HepG2 (cell line): ENCODE measurements at regions not wholly inside any gene's neighbourhood (a gene's known extent, or its start where the extent isn't known, plus 50 kb on each side); places are given as distances from the start of the nearest gene placed in this dataset.
"Not testable (repeated sequence)": the region's sequence is repeated elsewhere in the genome, so short reads cannot be mapped to it uniquely, and the experiment has no call there.

Experiments used
- ATAC-seq: fragments of 200-7000 bp; cut with Tn5 transposase; 3 replicates; pipeline ENCODE4 v1.9.1; 2020; ENCODE audit warnings: mild to moderate bottlenecking, moderate library complexity
- BruUV-seq: library from RNA; stranded (reverse); fragments of 400-500 nt; replicated peaks from 2 replicates; lab custom pipeline; 2021; lab: Mats Ljungman, UMichigan
- CTCF ChIA-PET: fragments of 300-600 bp; formaldehyde crosslinking; extraction: SDS; loops from one replicate; lab custom pipeline; 2021; ENCODE audit warnings: low total read pairs, inconsistent platforms, low intra/inter-chr PET ratio; lab: Yijun Ruan, JAX
- POLR2A ChIA-PET: fragments of 350-600 bp; sonication (Branson Sonifier 250); formaldehyde crosslinking; loops from one replicate; lab custom pipeline; 2020; ENCODE audit warnings: antibody characterized with exemption, inconsistent platforms; lab: Yijun Ruan, JAX
- DNase-seq: peaks from one replicate; pipeline ENCODE4 v3.0.0-alpha.2; 2015; ENCODE audit warnings: low spot score
- FAIRE-seq: peaks from 3 replicates; lab custom pipeline; 2011; peaks lifted over from hg19 to GRCh38; lab: Jason Lieb, UNC
- H2AFZ ChIP-seq: one replicate; pipeline ENCODE4 v1.6.1; 2011; ENCODE audit warnings: low read length, inconsistent platforms
- H3K27ac ChIP-seq: fragments of 300-600 bp; 3 replicates; pipeline ENCODE4 v1.8.0; 2011; ENCODE audit warnings: mixed run types, mild to moderate bottlenecking, mixed read lengths, low read length, inconsistent platforms; ENCODE audit not compliant: insufficient read depth; ENCODE audit errors: extremely low read length
- H3K27me3 ChIP-seq, 2 experiments: fragments of 200-600 bp in 1 of 2; 2 replicates in 1 of 2; 3 replicates in 1 of 2; pipeline versions ENCODE4 v1.6.0 to v1.8.0; 2011; ENCODE audit warnings: low read length in 2 of 2, mild to moderate bottlenecking in 2 of 2, moderate library complexity in 2 of 2, inconsistent platforms in 1 of 2; ENCODE audit not compliant: insufficient read depth in 2 of 2, control insufficient read depth in 1 of 2
- H3K36me3 ChIP-seq, 2 experiments: fragments of 200-600 bp in 1 of 2; replicated peaks in 1 of 2; 2 replicates in 1 of 2; 3 replicates in 1 of 2; pipeline versions ENCODE4 v1.5.1 to v1.8.0; 2011; ENCODE audit warnings: low read length in 2 of 2, inconsistent platforms in 1 of 2; ENCODE audit not compliant: insufficient read depth in 2 of 2, control insufficient read depth in 1 of 2
- H3K4me1 ChIP-seq: 2 replicates; pipeline ENCODE4 v1.5.1; 2012; ENCODE audit warnings: low read length, inconsistent platforms; ENCODE audit not compliant: insufficient read depth
- H3K4me2 ChIP-seq: 2 replicates; pipeline ENCODE4 v1.6.0; 2011; ENCODE audit warnings: low read depth, low read length, inconsistent platforms
- H3K4me3 ChIP-seq, 3 experiments: fragments of 200-600 bp in 1 of 3; sonication (generic), shearing (Covaris generic) in 1 of 3; replicated peaks in 1 of 3; 2 replicates each; pipeline ENCODE4 v1.5.1; 2011 to 2016; ENCODE audit warnings: low read length in 3 of 3, inconsistent platforms in 2 of 3, low read depth in 2 of 3, mild to moderate bottlenecking in 2 of 3, control low read depth in 1 of 3, mixed read lengths in 1 of 3; ENCODE audit not compliant: insufficient read depth in 1 of 3
- H3K79me2 ChIP-seq: one replicate; pipeline ENCODE4 v1.6.1; 2011; ENCODE audit warnings: low read length, inconsistent platforms; ENCODE audit not compliant: insufficient read depth
- H3K9ac ChIP-seq: 2 replicates; pipeline ENCODE4 v1.6.0; 2011; ENCODE audit warnings: mild to moderate bottlenecking, low read depth, low read length, inconsistent platforms; ENCODE audit not compliant: insufficient read depth
- H3K9me3 ChIP-seq: 2 replicates; pipeline ENCODE4 v1.5.1; 2012; ENCODE audit warnings: mild to moderate bottlenecking, low read length
- H4K20me1 ChIP-seq: 2 replicates; pipeline ENCODE4 v1.6.0; 2011; ENCODE audit warnings: inconsistent platforms, mild to moderate bottlenecking, low read length, moderate library complexity; ENCODE audit not compliant: insufficient read depth
- FOXP1 ChIP-seq, 2 experiments: fragments of 450-650 bp in 1 of 2; IDR thresholded peaks; 2 replicates each; pipeline ENCODE4 v1.6.1; 2017 to 2018; ENCODE audit warnings: antibody characterized with exemption in 1 of 2
- KLF13 ChIP-seq: sonication (generic); formaldehyde crosslinking; IDR thresholded peaks from 2 replicates; pipeline ENCODE4 v1.4.0; 2020; ENCODE audit warnings: mild to moderate bottlenecking, missing genetic modification reagents
- MAFF ChIP-seq: IDR thresholded peaks from 2 replicates; pipeline ENCODE4 v1.6.1; 2011; ENCODE audit warnings: low read depth, low read length, improper control_type of control experiment
- NFIC ChIP-seq: IDR thresholded peaks from 2 replicates; pipeline ENCODE4 v1.6.1; 2012; ENCODE audit warnings: mild to moderate bottlenecking, low read length, inconsistent platforms
- NR2F1 ChIP-seq, 2 experiments: fragments of 450-650 bp in 1 of 2; formaldehyde crosslinking in 1 of 2; IDR thresholded peaks; 2 replicates each; pipeline versions ENCODE4 v1.5.0 to v1.6.1; 2016 to 2020; ENCODE audit warnings: mild to moderate bottlenecking in 1 of 2, missing compliant biosample characterization in 1 of 2, missing genetic modification reagents in 1 of 2, moderate library complexity in 1 of 2
- NR2F2 ChIP-seq: IDR thresholded peaks from 2 replicates; pipeline ENCODE4 v1.6.1; 2012; ENCODE audit warnings: low read depth, inconsistent platforms, borderline replicate concordance
- RXRB ChIP-seq: IDR thresholded peaks from 2 replicates; pipeline ENCODE4 v1.6.1; 2016; ENCODE audit warnings: borderline replicate concordance, missing genetic modification reagents, missing compliant biosample characterization
- SALL1 ChIP-seq: sonication (generic); formaldehyde crosslinking; IDR thresholded peaks from 2 replicates; pipeline ENCODE4 v1.8.0; 2022; ENCODE audit warnings: mild to moderate bottlenecking, missing genetic modification reagents
- SKI ChIP-seq: fragments of 450-650 bp; IDR thresholded peaks from one replicate; pipeline ENCODE4 v1.6.1; 2018; ENCODE audit warnings: mild to moderate bottlenecking; ENCODE audit not compliant: partially characterized antibody
- SOX13 ChIP-seq, 3 experiments: fragments of 450-650 bp in 1 of 3; sonication (generic) in 1 of 3; formaldehyde crosslinking in 1 of 3; IDR thresholded peaks in 2 of 3; conservative IDR thresholded peaks in 1 of 3; 2 replicates each; pipeline versions ENCODE4 v1.5.0 to v1.6.1; 2016 to 2020; ENCODE audit warnings: antibody characterized with exemption in 1 of 3, mild to moderate bottlenecking in 1 of 3, missing compliant biosample characterization in 1 of 3, missing genetic modification reagents in 1 of 3, moderate library complexity in 1 of 3
- SUZ12 ChIP-seq: fragments of 150-350 bp; IDR thresholded peaks from 2 replicates; pipeline ENCODE4 v1.6.1; 2014; ENCODE audit warnings: low read depth, low read length
- TBX2 ChIP-seq: sonication (generic); formaldehyde crosslinking; IDR thresholded peaks from 2 replicates; pipeline ENCODE4 v1.5.0; 2020; ENCODE audit warnings: missing genetic modification reagents, mild to moderate bottlenecking, borderline replicate concordance
- ZBTB33 ChIP-seq: sonication (generic); formaldehyde crosslinking; IDR thresholded peaks from 2 replicates; pipeline ENCODE4 v1.4.0; 2020; ENCODE audit warnings: missing genetic modification reagents
- ZKSCAN5 ChIP-seq: sonication (generic); formaldehyde crosslinking; IDR thresholded peaks from 2 replicates; pipeline ENCODE4 v1.5.1; 2020; ENCODE audit warnings: mild to moderate bottlenecking, missing genetic modification reagents
- WGBS: methylation state at CpG from one replicate; pipeline ENCODE4 v1.1.6; 2017; ENCODE audit warnings: low lambda C conversion rate; 5-methylcytosine and 5-hydroxymethylcytosine counted together
- in situ Hi-C: cut with HindIII; loops from 2 replicates; pipeline ENCODE4 v1.10.0; 2017; ENCODE audit warnings: low pct_unique_long_range_greater_than_20kb; ENCODE audit not compliant: extremely low pct_ligation_motif_present
- intact Hi-C: fragments of 100-400 bp; cut with micrococcal nuclease; formaldehyde crosslinking; loops from one replicate; pipeline ENCODE4 v1.10.0; 2022; ENCODE audit not compliant: unreplicated experiment

GRCh38 chr15:53923741-53924140 is 54.5 kb upstream of the UNC13C start:
- H3K27me3 ChIP-seq, H3K4me3 ChIP-seq, intact Hi-C loops, H3K27ac ChIP-seq, ATAC-seq, H3K9me3 ChIP-seq, H3K79me2 ChIP-seq, BruUV-seq, H4K20me1 ChIP-seq, H3K9ac ChIP-seq, H3K36me3 ChIP-seq, POLR2A ChIA-PET, H3K4me1 ChIP-seq, H2AFZ ChIP-seq, CTCF ChIA-PET, FAIRE-seq, H3K4me2 ChIP-seq, in situ Hi-C loops, DNase-seq: not testable (repeated sequence)
- 58% methylated on average over 13 of the region's 13 CpGs for whole genome bisulfite sequencing

GRCh38 chr15:53918180-53919079 is 59.8 kb upstream of the UNC13C start:
- WGBS = 47% methylated on average over 10 of the region's 11 CpGs
- peak; percentile 27 for DNase-seq
- no TSS peak for BruUV-seq
- intact Hi-C loops = loop anchor here (5.0 kb wide), 1 partner anchor 111 kb away; no protein-coding TSS in a partner anchor
- in situ Hi-C loops = no loop called here
- Histone ChIP-seq H3K4me1 (peaks cover 20% of the 10 kb centered on the region), H3K9me3 (no peaks in the 10 kb centered on the region), H3K79me2 (no peaks in the 10 kb centered on the region), H3K9ac (no peak overlapping the region), H3K27ac (no peak overlapping the region), H4K20me1 (no peaks in the 10 kb centered on the region), H3K4me3 (peak overlapping the region in 1 of 3 experiments; percentile 34; a peak in 2 of 6 replicates), H3K4me2 (peak overlapping the region; percentile 43), H2AFZ (no peak overlapping the region), H3K36me3 (no peaks in the 10 kb centered on the region), H3K27me3 (peaks cover 1 to 4% of the 10 kb centered on the region in 2 experiments; a peak in 2 of 5 replicates)
- CTCF ChIA-PET = no interaction called here
- POLR2A ChIA-PET = no interaction called here
- ATAC-seq = peak; percentile 91
- FAIRE-seq = peak; percentile 8
- TF ChIP-seq FOXP1 (IDR thresholded peaks at IDR 0.05) (peak; percentile 97), FOXP1 (CRISPR knock-in tag; IDR thresholded peaks at IDR 0.05) (peak; percentile 95), SKI (peak; percentile 82), ZKSCAN5 (CRISPR knock-in tag) (no peak), MAFF (peak; percentile 59), KLF13 (no peak), NFIC (peak; percentile 71; the same call in 1 of the 2 replicates), TBX2 (CRISPR knock-in tag) (peak; percentile 65; the same call in 1 of the 2 replicates), SOX13 (IDR thresholded peaks at IDR 0.05) (no peak), SOX13 (CRISPR knock-in tag; conservative IDR thresholded peaks at IDR 0.05 in 1 of 2, IDR thresholded peaks at IDR 0.05 in 1 of 2) (0 out of 4 replicates have a peak, but pooled peaks of 1 of the 2 experiments have one; percentile 11), RXRB (0 out of 2 replicates have a peak, but pooled peaks have one; percentile 32), NR2F2 (peak; percentile 34; the same call in 1 of the 2 replicates), SUZ12 (no peak), NR2F1 (CRISPR knock-in tag; IDR thresholded peaks at IDR 0.05) (peak; percentile 23 to 90; a peak in 2 of 4 replicates), SALL1 (CRISPR knock-in tag) (peak; percentile 56), ZBTB33 (CRISPR knock-in tag) (no peak)
